ENCODE measurements at regions not wholly inside any gene's neighbourhood (a gene's known extent, or its start where the extent isn't known, plus 50 kb on each side); places are given as distances from the start of the nearest gene placed in this dataset.

DNA sequence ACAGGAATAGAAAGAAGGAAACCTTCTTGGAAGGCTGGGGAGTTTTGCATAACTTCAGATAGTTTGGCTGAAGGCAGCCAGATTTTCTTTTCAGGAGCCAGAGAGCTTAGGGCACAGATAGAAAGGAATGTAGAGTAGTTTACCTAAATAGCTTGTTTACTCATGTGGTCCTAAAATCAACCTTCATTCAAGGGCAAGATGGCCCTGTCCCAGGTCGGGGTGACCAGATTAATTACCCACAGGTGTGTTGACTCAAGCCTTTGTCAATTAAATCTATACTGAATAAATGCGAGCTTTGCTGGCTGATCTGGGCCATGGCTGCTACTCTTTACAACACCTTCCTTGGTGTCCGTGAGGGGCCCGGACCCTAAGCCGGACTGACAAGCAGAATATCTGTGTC, 792.0 kb upstream of the MAN1A1 start:
- no peak overlapping the region for H3K4me2 ChIP-seq (ENCODE audit: control insufficient read depth, extremely low read depth, insufficient read depth, low read depth, low read length)
- H2AFZ ChIP-seq (ENCODE audit: control insufficient read depth, low read length), result no peak overlapping the region
- H3K27ac ChIP-seq (ENCODE audit: control insufficient read depth, insufficient read depth, low read length), result no peak overlapping the region
- FAIRE-seq, result no peak
- no peaks in the 10 kb centered on the region for H3K27me3 ChIP-seq (ENCODE audit: control insufficient read depth, extremely low read depth, insufficient read depth, low read length)
- H3K9me3 ChIP-seq (ENCODE audit: control insufficient read depth, low read depth, low read length), result no peaks in the 10 kb centered on the region
- no peak overlapping the region for H3K9ac ChIP-seq (ENCODE audit: control insufficient read depth, extremely low read depth, insufficient read depth, low read length)
- no peaks in the 10 kb centered on the region for H4K20me1 ChIP-seq (ENCODE audit: control insufficient read depth, extremely low read depth, insufficient read depth, low read length)
- no peaks in the 10 kb centered on the region for H3K79me2 ChIP-seq (ENCODE audit: control insufficient read depth, insufficient read depth, low read length)
- H3K4me1 ChIP-seq (ENCODE audit: control insufficient read depth, extremely low read depth, insufficient read depth, low read length), result no peaks in the 10 kb centered on the region
- H3K4me3 ChIP-seq (ENCODE audit: control insufficient read depth in 2 of 3, extremely low read depth in 1 of 3, insufficient read depth in 2 of 3, low read depth in 1 of 3, low read length in 3 of 3), result no peak overlapping the region
- dilution Hi-C loops (cut with MboI; ENCODE audit: extremely low pct_ligation_motif_present, low sequenced_read_pairs), result no loop called here
- TF ChIP-seq, protein P1, sequence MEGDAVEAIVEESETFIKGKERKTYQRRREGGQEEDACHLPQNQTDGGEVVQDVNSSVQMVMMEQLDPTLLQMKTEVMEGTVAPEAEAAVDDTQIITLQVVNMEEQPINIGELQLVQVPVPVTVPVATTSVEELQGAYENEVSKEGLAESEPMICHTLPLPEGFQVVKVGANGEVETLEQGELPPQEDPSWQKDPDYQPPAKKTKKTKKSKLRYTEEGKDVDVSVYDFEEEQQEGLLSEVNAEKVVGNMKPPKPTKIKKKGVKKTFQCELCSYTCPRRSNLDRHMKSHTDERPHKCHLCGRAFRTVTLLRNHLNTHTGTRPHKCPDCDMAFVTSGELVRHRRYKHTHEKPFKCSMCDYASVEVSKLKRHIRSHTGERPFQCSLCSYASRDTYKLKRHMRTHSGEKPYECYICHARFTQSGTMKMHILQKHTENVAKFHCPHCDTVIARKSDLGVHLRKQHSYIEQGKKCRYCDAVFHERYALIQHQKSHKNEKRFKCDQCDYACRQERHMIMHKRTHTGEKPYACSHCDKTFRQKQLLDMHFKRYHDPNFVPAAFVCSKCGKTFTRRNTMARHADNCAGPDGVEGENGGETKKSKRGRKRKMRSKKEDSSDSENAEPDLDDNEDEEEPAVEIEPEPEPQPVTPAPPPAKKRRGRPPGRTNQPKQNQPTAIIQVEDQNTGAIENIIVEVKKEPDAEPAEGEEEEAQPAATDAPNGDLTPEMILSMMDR (optimal IDR thresholded peaks at IDR 0.05 in 1 of 3, IDR thresholded peaks at IDR 0.05 in 1 of 3, conservative IDR thresholded peaks at IDR 0.05 in 1 of 3; ENCODE audit: extremely low read depth in 1 of 3, insufficient read depth in 2 of 3, low read length in 3 of 3), result no peak
- TF ChIP-seq EZH2 (IDR thresholded peaks at IDR 0.05; ENCODE audit: low read length), result no peak
- H3K9me1 ChIP-seq (ENCODE audit: control insufficient read depth, extremely low read depth, insufficient read depth, low read length), result no peaks in the 10 kb centered on the region
- no peaks in the 10 kb centered on the region for H3K36me3 ChIP-seq (ENCODE audit: control insufficient read depth in 2 of 2, extremely low read depth in 1 of 2, insufficient read depth in 2 of 2, low read length in 2 of 2)
- no peak for DNase-seq (ENCODE audit: low read depth, low spot score)

DNA sequence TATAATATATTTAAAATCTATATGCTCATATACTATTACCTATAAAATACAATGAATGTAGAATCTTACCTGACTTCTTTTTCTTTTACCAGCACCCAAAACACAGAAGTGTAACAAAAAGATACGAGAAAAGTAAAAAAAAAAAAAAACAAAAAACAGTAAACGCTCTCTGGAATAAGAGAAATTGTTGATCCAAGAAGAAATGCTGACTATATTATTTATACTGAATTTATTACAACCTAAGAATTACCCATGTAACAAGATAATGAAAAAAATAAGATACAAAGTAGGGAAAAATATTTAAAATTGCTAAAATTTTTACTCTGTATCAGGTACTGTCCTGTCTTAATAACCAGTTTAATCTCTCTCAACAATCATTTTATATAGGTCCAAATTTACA, 787.9 kb upstream of the MAN1A1 start:
- Histone ChIP-seq H3K4me3 (ENCODE audit: control insufficient read depth in 2 of 3, extremely low read depth in 1 of 3, insufficient read depth in 2 of 3, low read depth in 1 of 3, low read length in 3 of 3) (no peak overlapping the region), H3K9me3 (ENCODE audit: control insufficient read depth, low read depth, low read length) (no peaks in the 10 kb centered on the region), H3K27ac (ENCODE audit: control insufficient read depth, insufficient read depth, low read length) (no peak overlapping the region), H3K27me3 (ENCODE audit: control insufficient read depth, extremely low read depth, insufficient read depth, low read length) (no peaks in the 10 kb centered on the region), H3K4me1 (ENCODE audit: control insufficient read depth, extremely low read depth, insufficient read depth, low read length) (no peaks in the 10 kb centered on the region), H3K9me1 (ENCODE audit: control insufficient read depth, extremely low read depth, insufficient read depth, low read length) (no peaks in the 10 kb centered on the region), H3K9ac (ENCODE audit: control insufficient read depth, extremely low read depth, insufficient read depth, low read length) (no peak overlapping the region), H3K36me3 (ENCODE audit: control insufficient read depth in 2 of 2, extremely low read depth in 1 of 2, insufficient read depth in 2 of 2, low read length in 2 of 2) (no peaks in the 10 kb centered on the region), H3K79me2 (ENCODE audit: control insufficient read depth, insufficient read depth, low read length) (no peaks in the 10 kb centered on the region), H3K4me2 (ENCODE audit: control insufficient read depth, extremely low read depth, insufficient read depth, low read depth, low read length) (no peak overlapping the region), H4K20me1 (ENCODE audit: control insufficient read depth, extremely low read depth, insufficient read depth, low read length) (no peaks in the 10 kb centered on the region), H2AFZ (ENCODE audit: control insufficient read depth, low read length) (no peak overlapping the region)
- no peak for TF ChIP-seq EZH2 (IDR thresholded peaks at IDR 0.05; ENCODE audit: low read length)
- TF ChIP-seq, protein P1 (optimal IDR thresholded peaks at IDR 0.05 in 1 of 3, IDR thresholded peaks at IDR 0.05 in 1 of 3, conservative IDR thresholded peaks at IDR 0.05 in 1 of 3; ENCODE audit: extremely low read depth in 1 of 3, insufficient read depth in 2 of 3, low read length in 3 of 3), result no peak
- dilution Hi-C loops (cut with MboI; ENCODE audit: extremely low pct_ligation_motif_present, low sequenced_read_pairs), result no loop called here
- no peak for DNase-seq (ENCODE audit: low read depth, low spot score)
- FAIRE-seq, result no peak

Measured in keratinocyte (primary cell).